ENCODE measurements at regions not wholly inside any gene's neighbourhood (a gene's known extent, or its start where the extent isn't known, plus 50 kb on each side); places are given as distances from the start of the nearest gene placed in this dataset.

- no peak for TF ChIP-seq ZBTB37 (CRISPR knock-in tag; IDR thresholded peaks at IDR 0.05)
- no peak for TF ChIP-seq ZNF354B (CRISPR knock-in tag; IDR thresholded peaks at IDR 0.05)
- TF ChIP-seq SOX6 (IDR thresholded peaks at IDR 0.05) = no peak
- no peak for TF ChIP-seq SOX6 (CRISPR knock-in tag; IDR thresholded peaks at IDR 0.05)
- TF ChIP-seq ATF6 (CRISPR knock-in tag; conservative IDR thresholded peaks at IDR 0.05) = no peak
Measured at GRCh38 chr20:22374066-22374465, 210.3 kb downstream of the FOXA2 start (continued).

- no peak for TF ChIP-seq ZNF569 (CRISPR knock-in tag; IDR thresholded peaks at IDR 0.05; ENCODE audit: borderline replicate concordance)
- no peak for TF ChIP-seq PRDM10 (CRISPR knock-in tag; IDR thresholded peaks at IDR 0.05; ENCODE audit: low read depth)
- no peak for TF ChIP-seq ZFP82 (CRISPR knock-in tag; IDR thresholded peaks at IDR 0.05; ENCODE audit: borderline replicate concordance)
- TF ChIP-seq ZBTB20 (CRISPR knock-in tag; IDR thresholded peaks at IDR 0.05; ENCODE audit: borderline replicate concordance, low read depth) = no peak
- TF ChIP-seq PLSCR1 (CRISPR knock-in tag; IDR thresholded peaks at IDR 0.05; ENCODE audit: borderline replicate concordance) = no peak
- no peak for TF ChIP-seq MTERF4 (CRISPR knock-in tag; IDR thresholded peaks at IDR 0.05)
- DNase-seq (ENCODE audit: low spot score) = no peak
- no peak overlapping the region for H3K4me2 ChIP-seq (ENCODE audit: low read depth, low read length)
- H3K4me3 ChIP-seq (replicated peaks in 1 of 3; ENCODE audit: insufficient read depth in 1 of 3, low read depth in 2 of 3, low read length in 3 of 3) = no peak overlapping the region
- 41% methylated on average over 5 of the region's 5 CpGs for WGBS (ENCODE audit: low lambda C conversion rate)
- no peak for FAIRE-seq
- H4K20me1 ChIP-seq (ENCODE audit: insufficient read depth, low read length) = no peaks in the 10 kb centered on the region
- H2AFZ ChIP-seq (ENCODE audit: low read length) = no peak overlapping the region
- H3K79me2 ChIP-seq (ENCODE audit: insufficient read depth, low read length) = no peaks in the 10 kb centered on the region
- POLR2A ChIA-PET = no interaction called here
- H3K4me1 ChIP-seq (ENCODE audit: insufficient read depth, low read length) = no peaks in the 10 kb centered on the region
- intact Hi-C loops (cut with micrococcal nuclease; ENCODE audit: unreplicated experiment) = no loop called here
- in situ Hi-C loops (cut with HindIII; ENCODE audit: extremely low pct_ligation_motif_present, low pct_unique_long_range_greater_than_20kb) = no loop called here
- peaks cover 2 to 29% of the 10 kb centered on the region in 2 experiments; a peak in 4 of 5 replicates for H3K27me3 ChIP-seq (ENCODE audit: control insufficient read depth in 1 of 2, insufficient read depth in 2 of 2, low read length in 2 of 2)
- no peak overlapping the region for H3K27ac ChIP-seq (ENCODE audit: extremely low read length, insufficient read depth, low read length)
- H3K36me3 ChIP-seq (replicated peaks in 1 of 2; ENCODE audit: control insufficient read depth in 1 of 2, insufficient read depth in 2 of 2, low read length in 2 of 2) = no peaks in the 10 kb centered on the region
- no peak for ATAC-seq
- CTCF ChIA-PET (ENCODE audit: low intra/inter-chr PET ratio, low total read pairs) = no interaction called here
- H3K9me3 ChIP-seq (ENCODE audit: low read length) = no peaks in the 10 kb centered on the region
- H3K9ac ChIP-seq (ENCODE audit: insufficient read depth, low read depth, low read length) = no peak overlapping the region
- BruUV-seq (replicated peaks) = no TSS peak
Measured at GRCh38 chr20:22373164-22373895, 211.0 kb downstream of the FOXA2 start.

Measured in HepG2 (cell line).